NCI-H446 treated with DMSO at 0.1 percent for 48 hours (cell line): ENCODE measurements at regions not wholly inside any gene's neighbourhood (a gene's known extent, or its start where the extent isn't known, plus 50 kb on each side); places are given as distances from the start of the nearest gene placed in this dataset.
"Not testable (repeated sequence)": the region's sequence is repeated elsewhere in the genome, so short reads cannot be mapped to it uniquely, and the experiment has no call there.

Experiments used
- DNase-seq: peaks from one replicate; lab custom pipeline; 2025; lab: John Stamatoyannopoulos, UW

- DNase-seq = peak; percentile 54
Observed at GRCh38 chr15:36177590-36178302, 401.7 kb upstream of the CDIN1 start.

GRCh38 chr15:36178303-36178633 is 401.2 kb upstream of the CDIN1 start:
- no peak for DNase-seq

- no peak for DNase-seq
Observed at GRCh38 chr15:36183201-36183600, 396.2 kb upstream of the CDIN1 start.

- no peak for DNase-seq
Observed at GRCh38 chr15:36185438-36185837, 394.0 kb upstream of the CDIN1 start.

GRCh38 chr15:36185845-36186244 is 393.6 kb upstream of the CDIN1 start:
- no peak for DNase-seq

- no peak for DNase-seq
Observed at GRCh38 chr15:36186376-36186775, 393.1 kb upstream of the CDIN1 start.

GRCh38 chr15:36191459-36191858 is 388.0 kb upstream of the CDIN1 start:
- no peak for DNase-seq

- DNase-seq = not testable (repeated sequence)
Observed at GRCh38 chr15:36195361-36196007, 383.9 kb upstream of the CDIN1 start.

- DNase-seq = no peak
Observed at GRCh38 chr15:36208868-36209582, 370.4 kb upstream of the CDIN1 start.

- DNase-seq = no peak
Observed at GRCh38 chr15:36210426-36210825, 369.0 kb upstream of the CDIN1 start.

GRCh38 chr15:36218322-36218721 is 361.1 kb upstream of the CDIN1 start:
- no peak for DNase-seq

- DNase-seq = no peak
Observed at GRCh38 chr15:36218991-36219390, 360.4 kb upstream of the CDIN1 start.

GRCh38 chr15:36221992-36222391 is 357.4 kb upstream of the CDIN1 start:
- no peak for DNase-seq

- no peak for DNase-seq
Observed at GRCh38 chr15:36230776-36231175, 348.6 kb upstream of the CDIN1 start.

- DNase-seq = no peak
Observed at GRCh38 chr15:36232491-36232890, 346.9 kb upstream of the CDIN1 start.

GRCh38 chr15:36234743-36235142 is 344.7 kb upstream of the CDIN1 start:
- DNase-seq = no peak

- DNase-seq = no peak
Observed at GRCh38 chr15:36235173-36235572, 344.3 kb upstream of the CDIN1 start.

GRCh38 chr15:36239509-36239908 is 339.9 kb upstream of the CDIN1 start:
- DNase-seq = no peak

GRCh38 chr15:36251450-36251849 is 328.0 kb upstream of the CDIN1 start:
- DNase-seq = no peak

- DNase-seq = no peak
Observed at GRCh38 chr15:36252146-36252711, 327.2 kb upstream of the CDIN1 start.

GRCh38 chr15:36254426-36254825 is 325.0 kb upstream of the CDIN1 start:
- DNase-seq = no peak

- no peak for DNase-seq
Observed at GRCh38 chr15:36256404-36256807, 323.0 kb upstream of the CDIN1 start.

GRCh38 chr15:36263666-36264065 is 315.8 kb upstream of the CDIN1 start:
- no peak for DNase-seq
